GM12878 (cell line): ENCODE measurements at regions not wholly inside any gene's neighbourhood (a gene's known extent, or its start where the extent isn't known, plus 50 kb on each side); places are given as distances from the start of the nearest gene placed in this dataset.

Experiments
- ATAC-seq: fragments of 200-7000 bp; cut with Tn5 transposase; 3 replicates; pipeline ENCODE4 v1.9.1; 2020; ENCODE audit warnings: mild to moderate bottlenecking, moderate library complexity
- BruUV-seq: library from RNA; stranded (reverse); fragments of 400-500 nt; replicated peaks from 2 replicates; lab custom pipeline; 2021; lab: Mats Ljungman, UMichigan
- CTCF ChIA-PET: fragments of 300-600 bp; sonication (Branson Sonifier 250); formaldehyde crosslinking; extraction: SDS; loops from one replicate; lab custom pipeline; 2021; ENCODE audit warnings: inconsistent platforms; lab: Yijun Ruan, JAX
- POLR2A ChIA-PET: fragments of 350-600 bp; formaldehyde crosslinking; extraction: SDS; loops from one replicate; lab custom pipeline; 2021; ENCODE audit warnings: inconsistent platforms; lab: Charles Lee
- RAD21 ChIA-PET: fragments of 300-600 bp; sonication (Branson Sonifier 250); formaldehyde crosslinking; loops from one replicate; lab custom pipeline; 2023; ENCODE audit warnings: antibody characterized with exemption; ENCODE audit not compliant: unreplicated experiment; lab: Charles Lee
- SMC1A ChIA-PET: fragments of 300-600 bp; sonication (Branson Sonifier 250); formaldehyde crosslinking; loops from one replicate; lab custom pipeline; 2023; ENCODE audit not compliant: unreplicated experiment, uncharacterized antibody; lab: Charles Lee
- DNase-seq: peaks from one replicate; pipeline ENCODE4 v3.0.0-alpha.2; 2011; ENCODE audit warnings: low read depth, low spot score
- FAIRE-seq: peaks from 3 replicates; lab custom pipeline; 2011; peaks lifted over from hg19 to GRCh38; lab: Jason Lieb, UNC
- H2AFZ ChIP-seq: 2 replicates; pipeline ENCODE4 v1.6.0; 2011; ENCODE audit warnings: low read depth, low read length, control low read depth; ENCODE audit not compliant: control insufficient read depth
- H3K27ac ChIP-seq: 2 replicates; pipeline ENCODE4 v1.5.1; 2011; ENCODE audit warnings: control low read depth; ENCODE audit not compliant: control insufficient read depth, insufficient read depth
- H3K27me3 ChIP-seq, 2 experiments: replicated peaks in 1 of 2; 2 replicates each; pipeline versions ENCODE4 v1.6.0 to v1.6.1; 2011; ENCODE audit warnings: low read length in 1 of 2; ENCODE audit not compliant: control insufficient read depth in 2 of 2, insufficient read depth in 2 of 2
- H3K36me3 ChIP-seq, 2 experiments: 2 replicates each; pipeline ENCODE4 v1.5.1; 2011; ENCODE audit warnings: low read length in 1 of 2; ENCODE audit not compliant: control insufficient read depth in 2 of 2, insufficient read depth in 2 of 2
- H3K4me1 ChIP-seq: 2 replicates; pipeline ENCODE4 v1.6.1; 2011; ENCODE audit warnings: mild to moderate bottlenecking, low read length, moderate library complexity, mixed read lengths; ENCODE audit not compliant: control insufficient read depth, insufficient read depth
- H3K4me2 ChIP-seq: 2 replicates; pipeline ENCODE4 v1.6.0; 2011; ENCODE audit warnings: control low read depth; ENCODE audit not compliant: control insufficient read depth, insufficient read depth
- H3K4me3 ChIP-seq: fragments of 200-600 bp; sonication (generic); 2 replicates; pipeline ENCODE4 v1.5.1; 2016
- H3K79me2 ChIP-seq: 2 replicates; pipeline ENCODE4 v1.6.0; 2011; ENCODE audit warnings: low read length; ENCODE audit not compliant: control insufficient read depth, insufficient read depth
- H3K9ac ChIP-seq: 2 replicates; pipeline ENCODE4 v1.8.0; 2011; ENCODE audit warnings: low read length, control low read depth, mixed read lengths; ENCODE audit not compliant: control insufficient read depth, insufficient read depth
- H3K9me3 ChIP-seq: replicated peaks from 3 replicates; pipeline ENCODE4 v1.5.1; 2011; ENCODE audit warnings: mild to moderate bottlenecking, low read length; ENCODE audit not compliant: control insufficient read depth, insufficient read depth
- H4K20me1 ChIP-seq: 2 replicates; pipeline ENCODE4 v1.6.0; 2011; ENCODE audit not compliant: control insufficient read depth, insufficient read depth
- ATF7 ChIP-seq: fragments of 450-650 bp; IDR thresholded peaks from 2 replicates; pipeline ENCODE4 v1.6.1; 2016; ENCODE audit warnings: low read depth, mild to moderate bottlenecking
- GATAD2B ChIP-seq: fragments of 450-650 bp; conservative IDR thresholded peaks from 2 replicates; pipeline ENCODE4 v1.6.1; 2017; ENCODE audit warnings: low read depth, mild to moderate bottlenecking, moderate library complexity
- KDM1A ChIP-seq: fragments of 200-600 bp; sonication (generic); IDR thresholded peaks from 2 replicates; pipeline ENCODE4 v1.6.1; 2016; ENCODE audit warnings: borderline replicate concordance
- NR2C1 ChIP-seq: fragments of 450-650 bp; IDR thresholded peaks from 2 replicates; pipeline ENCODE4 v1.6.1; 2017; ENCODE audit warnings: antibody characterized with exemption, mild to moderate bottlenecking, moderate library complexity
- NR2F1 ChIP-seq: fragments of 450-650 bp; conservative IDR thresholded peaks from 2 replicates; pipeline ENCODE4 v1.6.1; 2017; ENCODE audit warnings: mild to moderate bottlenecking
- RCOR1 ChIP-seq: conservative IDR thresholded peaks from 2 replicates; pipeline ENCODE4 v1.6.1; 2012; ENCODE audit warnings: low read depth, low read length, improper control_type of control experiment
- SIX5 ChIP-seq: IDR thresholded peaks from 2 replicates; pipeline ENCODE4 v1.6.1; 2011; ENCODE audit warnings: mild to moderate bottlenecking, low read depth, low read length, moderate library complexity; ENCODE audit not compliant: severe bottlenecking
- SUPT20H ChIP-seq: IDR thresholded peaks from 2 replicates; pipeline ENCODE4 v1.6.1; 2011; ENCODE audit warnings: low read depth, mild to moderate bottlenecking, low read length, moderate library complexity, borderline replicate concordance; ENCODE audit not compliant: control insufficient read depth
- USF1 ChIP-seq: IDR thresholded peaks from 2 replicates; pipeline ENCODE4 v1.6.1; 2011; ENCODE audit warnings: borderline replicate concordance, low read depth, mild to moderate bottlenecking, moderate library complexity, mixed read lengths, low read length; ENCODE audit not compliant: insufficient read depth; ENCODE audit errors: extremely low read length
- YBX1 ChIP-seq: fragments of 450-650 bp; IDR thresholded peaks from 2 replicates; pipeline ENCODE4 v1.6.1; 2016; ENCODE audit warnings: antibody characterized with exemption
- ZNF384 ChIP-seq: IDR thresholded peaks from 2 replicates; pipeline ENCODE4 v1.6.1; 2012; ENCODE audit warnings: low read depth, mild to moderate bottlenecking, low read length, improper control_type of control experiment, borderline replicate concordance
- WGBS: methylation state at CpG from one replicate; pipeline ENCODE4 v1.1.6; 2016; ENCODE audit warnings: low lambda C conversion rate; ENCODE audit not compliant: insufficient replicate concordance, insufficient coverage; ENCODE audit errors: missing lambda C conversion rate; 5-methylcytosine and 5-hydroxymethylcytosine counted together
- in situ Hi-C: fragments of 300-500 bp; cut with MboI; formaldehyde crosslinking; loops from 9 replicates; pipeline ENCODE4 v1.14.3; 2018; ENCODE audit warnings: mixed read lengths
- intact Hi-C: fragments of 100-400 bp; cut with micrococcal nuclease; formaldehyde crosslinking; loops from one replicate; pipeline ENCODE4 v1.14.2; 2022; ENCODE audit not compliant: unreplicated experiment
- TF ChIP-seq, protein P1 (sequence below): IDR thresholded peaks from 2 replicates; pipeline ENCODE4 v1.6.1; 2012; ENCODE audit warnings: mild to moderate bottlenecking, low read depth, low read length
- TF ChIP-seq, protein P2 (sequence below): IDR thresholded peaks from 2 replicates; pipeline ENCODE4 v1.6.1; 2011; ENCODE audit warnings: mild to moderate bottlenecking, low read depth, low read length, moderate library complexity; ENCODE audit not compliant: insufficient replicate concordance

GRCh38 chr1:91583326-91583755 lies 82.7 kb downstream of the CDC7 start:
- H3K4me2 ChIP-seq: no peak overlapping the region

More at GRCh38 chr1:91583326-91583755, 82.7 kb downstream of the CDC7 start:
- in situ Hi-C loops: no loop called here
- WGBS: 45% methylated on average over 7 of the region's 7 CpGs
- no peak overlapping the region for H2AFZ ChIP-seq
- no peaks in the 10 kb centered on the region for H3K27me3 ChIP-seq
- ChIA-PET POLR2A (no interaction called here), RAD21 (no interaction called here), SMC1A (no interaction called here), CTCF (no interaction called here)
- ATAC-seq (no peak), FAIRE-seq (no peak), DNase-seq (no peak)
- no TSS peak for BruUV-seq
- no peaks in the 10 kb centered on the region for H3K79me2 ChIP-seq
- H3K36me3 ChIP-seq: no peaks in the 10 kb centered on the region
- TF ChIP-seq GATAD2B (no peak), USF1 (no peak), SIX5 (no peak), ZNF384 (no peak), RCOR1 (no peak), NR2F1 (no peak), ATF7 (no peak), KDM1A (no peak), YBX1 (no peak), SUPT20H (no peak), NR2C1 (no peak)
- TF ChIP-seq, protein P1, sequence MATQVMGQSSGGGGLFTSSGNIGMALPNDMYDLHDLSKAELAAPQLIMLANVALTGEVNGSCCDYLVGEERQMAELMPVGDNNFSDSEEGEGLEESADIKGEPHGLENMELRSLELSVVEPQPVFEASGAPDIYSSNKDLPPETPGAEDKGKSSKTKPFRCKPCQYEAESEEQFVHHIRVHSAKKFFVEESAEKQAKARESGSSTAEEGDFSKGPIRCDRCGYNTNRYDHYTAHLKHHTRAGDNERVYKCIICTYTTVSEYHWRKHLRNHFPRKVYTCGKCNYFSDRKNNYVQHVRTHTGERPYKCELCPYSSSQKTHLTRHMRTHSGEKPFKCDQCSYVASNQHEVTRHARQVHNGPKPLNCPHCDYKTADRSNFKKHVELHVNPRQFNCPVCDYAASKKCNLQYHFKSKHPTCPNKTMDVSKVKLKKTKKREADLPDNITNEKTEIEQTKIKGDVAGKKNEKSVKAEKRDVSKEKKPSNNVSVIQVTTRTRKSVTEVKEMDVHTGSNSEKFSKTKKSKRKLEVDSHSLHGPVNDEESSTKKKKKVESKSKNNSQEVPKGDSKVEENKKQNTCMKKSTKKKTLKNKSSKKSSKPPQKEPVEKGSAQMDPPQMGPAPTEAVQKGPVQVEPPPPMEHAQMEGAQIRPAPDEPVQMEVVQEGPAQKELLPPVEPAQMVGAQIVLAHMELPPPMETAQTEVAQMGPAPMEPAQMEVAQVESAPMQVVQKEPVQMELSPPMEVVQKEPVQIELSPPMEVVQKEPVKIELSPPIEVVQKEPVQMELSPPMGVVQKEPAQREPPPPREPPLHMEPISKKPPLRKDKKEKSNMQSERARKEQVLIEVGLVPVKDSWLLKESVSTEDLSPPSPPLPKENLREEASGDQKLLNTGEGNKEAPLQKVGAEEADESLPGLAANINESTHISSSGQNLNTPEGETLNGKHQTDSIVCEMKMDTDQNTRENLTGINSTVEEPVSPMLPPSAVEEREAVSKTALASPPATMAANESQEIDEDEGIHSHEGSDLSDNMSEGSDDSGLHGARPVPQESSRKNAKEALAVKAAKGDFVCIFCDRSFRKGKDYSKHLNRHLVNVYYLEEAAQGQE: no peak
- TF ChIP-seq, protein P2, sequence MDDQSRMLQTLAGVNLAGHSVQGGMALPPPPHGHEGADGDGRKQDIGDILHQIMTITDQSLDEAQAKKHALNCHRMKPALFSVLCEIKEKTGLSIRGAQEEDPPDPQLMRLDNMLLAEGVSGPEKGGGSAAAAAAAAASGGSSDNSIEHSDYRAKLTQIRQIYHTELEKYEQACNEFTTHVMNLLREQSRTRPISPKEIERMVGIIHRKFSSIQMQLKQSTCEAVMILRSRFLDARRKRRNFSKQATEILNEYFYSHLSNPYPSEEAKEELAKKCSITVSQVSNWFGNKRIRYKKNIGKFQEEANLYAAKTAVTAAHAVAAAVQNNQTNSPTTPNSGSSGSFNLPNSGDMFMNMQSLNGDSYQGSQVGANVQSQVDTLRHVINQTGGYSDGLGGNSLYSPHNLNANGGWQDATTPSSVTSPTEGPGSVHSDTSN: no peak
- H3K9ac ChIP-seq: no peak overlapping the region
- no peak overlapping the region for H3K4me3 ChIP-seq
- no peaks in the 10 kb centered on the region for H3K9me3 ChIP-seq
- H3K4me1 ChIP-seq: no peaks in the 10 kb centered on the region
- no peak overlapping the region for H3K27ac ChIP-seq
- H4K20me1 ChIP-seq: no peaks in the 10 kb centered on the region
- intact Hi-C loops: no loop called here
